ENCODE measurements at regions not wholly inside any gene's neighbourhood (a gene's known extent, or its start where the extent isn't known, plus 50 kb on each side); places are given as distances from the start of the nearest gene placed in this dataset.

DNA sequence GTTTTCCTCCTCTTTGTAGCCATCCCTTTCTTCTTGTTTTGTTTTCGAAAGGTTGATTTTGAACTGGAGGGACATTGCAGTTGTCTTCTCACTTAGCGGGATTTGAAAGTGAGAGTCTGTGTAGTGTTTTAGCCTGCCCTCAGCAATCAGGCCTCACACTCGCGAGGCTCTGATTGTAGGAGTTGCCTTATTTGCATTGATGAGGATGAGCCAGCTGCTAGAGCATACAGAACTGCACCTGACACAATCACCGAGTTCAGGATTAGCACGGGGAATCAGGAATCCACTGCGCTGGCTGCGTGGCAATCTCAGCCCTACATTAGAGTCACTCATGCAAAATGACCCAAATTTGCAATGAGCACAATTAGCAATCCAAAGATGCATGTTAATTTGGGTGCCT, 122.5 kb upstream of the TMEM161B start:
- no peak for TF ChIP-seq EZH2 (IDR thresholded peaks at IDR 0.05; ENCODE audit: borderline replicate concordance, low read depth, low read length, severe bottlenecking)
- TF ChIP-seq, protein P1, sequence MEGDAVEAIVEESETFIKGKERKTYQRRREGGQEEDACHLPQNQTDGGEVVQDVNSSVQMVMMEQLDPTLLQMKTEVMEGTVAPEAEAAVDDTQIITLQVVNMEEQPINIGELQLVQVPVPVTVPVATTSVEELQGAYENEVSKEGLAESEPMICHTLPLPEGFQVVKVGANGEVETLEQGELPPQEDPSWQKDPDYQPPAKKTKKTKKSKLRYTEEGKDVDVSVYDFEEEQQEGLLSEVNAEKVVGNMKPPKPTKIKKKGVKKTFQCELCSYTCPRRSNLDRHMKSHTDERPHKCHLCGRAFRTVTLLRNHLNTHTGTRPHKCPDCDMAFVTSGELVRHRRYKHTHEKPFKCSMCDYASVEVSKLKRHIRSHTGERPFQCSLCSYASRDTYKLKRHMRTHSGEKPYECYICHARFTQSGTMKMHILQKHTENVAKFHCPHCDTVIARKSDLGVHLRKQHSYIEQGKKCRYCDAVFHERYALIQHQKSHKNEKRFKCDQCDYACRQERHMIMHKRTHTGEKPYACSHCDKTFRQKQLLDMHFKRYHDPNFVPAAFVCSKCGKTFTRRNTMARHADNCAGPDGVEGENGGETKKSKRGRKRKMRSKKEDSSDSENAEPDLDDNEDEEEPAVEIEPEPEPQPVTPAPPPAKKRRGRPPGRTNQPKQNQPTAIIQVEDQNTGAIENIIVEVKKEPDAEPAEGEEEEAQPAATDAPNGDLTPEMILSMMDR (IDR thresholded peaks at IDR 0.05; ENCODE audit: borderline replicate concordance, extremely low read depth, low read length, poor library complexity, severe bottlenecking), result no peak

All from DND-41 (cell line).